ENCODE measurements at regions not wholly inside any gene's neighbourhood (a gene's known extent, or its start where the extent isn't known, plus 50 kb on each side); places are given as distances from the start of the nearest gene placed in this dataset.

DNA sequence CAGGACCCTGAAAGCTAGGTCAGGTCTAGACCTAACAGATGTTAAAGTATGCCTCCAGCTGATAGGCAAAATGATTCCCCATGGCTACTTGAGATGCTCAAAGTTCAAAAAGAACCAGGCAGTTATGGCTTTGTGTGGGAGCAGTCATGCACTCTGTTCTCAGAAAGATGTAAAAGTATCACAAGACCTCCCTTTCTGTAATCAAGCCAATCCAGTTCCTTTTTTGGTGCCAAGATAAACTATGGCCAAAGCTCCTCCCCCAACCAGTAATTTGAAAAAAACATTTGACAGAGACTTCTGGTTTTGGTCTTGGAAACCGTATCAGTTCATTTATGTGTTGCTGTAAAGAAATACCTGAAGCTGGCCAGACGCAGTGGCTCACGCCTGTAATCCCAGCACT, 51.4 kb upstream of the XIST start:
- TF ChIP-seq, protein P1, sequence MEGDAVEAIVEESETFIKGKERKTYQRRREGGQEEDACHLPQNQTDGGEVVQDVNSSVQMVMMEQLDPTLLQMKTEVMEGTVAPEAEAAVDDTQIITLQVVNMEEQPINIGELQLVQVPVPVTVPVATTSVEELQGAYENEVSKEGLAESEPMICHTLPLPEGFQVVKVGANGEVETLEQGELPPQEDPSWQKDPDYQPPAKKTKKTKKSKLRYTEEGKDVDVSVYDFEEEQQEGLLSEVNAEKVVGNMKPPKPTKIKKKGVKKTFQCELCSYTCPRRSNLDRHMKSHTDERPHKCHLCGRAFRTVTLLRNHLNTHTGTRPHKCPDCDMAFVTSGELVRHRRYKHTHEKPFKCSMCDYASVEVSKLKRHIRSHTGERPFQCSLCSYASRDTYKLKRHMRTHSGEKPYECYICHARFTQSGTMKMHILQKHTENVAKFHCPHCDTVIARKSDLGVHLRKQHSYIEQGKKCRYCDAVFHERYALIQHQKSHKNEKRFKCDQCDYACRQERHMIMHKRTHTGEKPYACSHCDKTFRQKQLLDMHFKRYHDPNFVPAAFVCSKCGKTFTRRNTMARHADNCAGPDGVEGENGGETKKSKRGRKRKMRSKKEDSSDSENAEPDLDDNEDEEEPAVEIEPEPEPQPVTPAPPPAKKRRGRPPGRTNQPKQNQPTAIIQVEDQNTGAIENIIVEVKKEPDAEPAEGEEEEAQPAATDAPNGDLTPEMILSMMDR (IDR thresholded peaks at IDR 0.05; ENCODE audit: insufficient read depth, low read depth, low read length), result no peak
- no peak for TF ChIP-seq EZH2 (IDR thresholded peaks at IDR 0.05; ENCODE audit: insufficient read depth, low read length)
